Endothelial cell of umbilical vein (primary cell): ENCODE measurements at regions not wholly inside any gene's neighbourhood (a gene's known extent, or its start where the extent isn't known, plus 50 kb on each side); places are given as distances from the start of the nearest gene placed in this dataset.

Experiments
- BruUV-seq: library from RNA; stranded (reverse); fragments of 400-500 nt; replicated peaks from 2 replicates; lab custom pipeline; 2021; lab: Mats Ljungman, UMichigan
- CTCF ChIA-PET: fragments of 300-600, 350-600 bp; sonication (Branson Sonifier 250); formaldehyde crosslinking; loops from one replicate; lab custom pipeline; 2021; ENCODE audit warnings: antibody characterized with exemption, inconsistent platforms; lab: Charles Lee
- POLR2A ChIA-PET: fragments of 300-600, 350-600 bp; sonication (Branson Sonifier 250); formaldehyde crosslinking; loops from one replicate; lab custom pipeline; 2021; ENCODE audit warnings: antibody characterized with exemption, inconsistent platforms; lab: Charles Lee
- DNase-seq: peaks from one replicate; pipeline ENCODE4 v3.0.0-alpha.2; 2011; ENCODE audit warnings: low read depth, low spot score
- FAIRE-seq: peaks from 2 replicates; lab custom pipeline; 2011; peaks lifted over from hg19 to GRCh38; lab: Jason Lieb, UNC
- H2AFZ ChIP-seq: 2 replicates; pipeline ENCODE4 v1.6.0; 2012; ENCODE audit warnings: low read depth, low read length, control low read depth, inconsistent platforms
- H3K27ac ChIP-seq: 2 replicates; pipeline ENCODE4 v1.5.1; 2011; ENCODE audit warnings: low read depth, mild to moderate bottlenecking, control low read depth, low read length, moderate library complexity; ENCODE audit not compliant: insufficient read depth
- H3K27me3 ChIP-seq, 2 experiments: 2 replicates each; pipeline versions ENCODE4 v1.6.0 to v1.6.1; 2011; ENCODE audit warnings: low read length in 2 of 2, mixed read lengths in 1 of 2; ENCODE audit not compliant: control insufficient read depth in 2 of 2, insufficient read depth in 2 of 2
- H3K36me3 ChIP-seq, 2 experiments: 2 replicates in 1 of 2; 3 replicates in 1 of 2; pipeline ENCODE4 v1.5.1; 2011; ENCODE audit warnings: low read length in 2 of 2, mild to moderate bottlenecking in 1 of 2, moderate library complexity in 1 of 2; ENCODE audit not compliant: control insufficient read depth in 2 of 2, insufficient read depth in 2 of 2; ENCODE audit errors: extremely low read depth in 1 of 2
- H3K4me1 ChIP-seq: 3 replicates; pipeline ENCODE4 v1.5.1; 2011; ENCODE audit warnings: mild to moderate bottlenecking, low read length; ENCODE audit not compliant: control insufficient read depth, insufficient read depth; ENCODE audit errors: extremely low read depth
- H3K4me2 ChIP-seq: 2 replicates; pipeline ENCODE4 v1.6.1; 2011; ENCODE audit warnings: low read length, control low read depth, mixed read lengths; ENCODE audit not compliant: insufficient read depth
- H3K4me3 ChIP-seq, 3 experiments: fragments of 200-600 bp in 1 of 3; sonication (generic), shearing (Covaris generic) in 1 of 3; replicated peaks in 1 of 3; 2 replicates each; pipeline ENCODE4 v1.5.1; 2011 to 2016; ENCODE audit warnings: control low read depth in 3 of 3, low read length in 3 of 3, mild to moderate bottlenecking in 2 of 3, inconsistent platforms in 1 of 3, low read depth in 1 of 3, moderate library complexity in 1 of 3; ENCODE audit not compliant: insufficient read depth in 1 of 3
- H3K79me2 ChIP-seq: 2 replicates; pipeline ENCODE4 v1.6.0; 2012; ENCODE audit warnings: low read length, inconsistent platforms; ENCODE audit not compliant: control insufficient read depth, insufficient read depth
- H3K9ac ChIP-seq: replicated peaks from 2 replicates; pipeline ENCODE3; 2011; ENCODE audit warnings: low read length, control low read depth; ENCODE audit not compliant: insufficient read depth; ENCODE audit errors: extremely low read depth
- H3K9me1 ChIP-seq: replicated peaks from 3 replicates; pipeline ENCODE4 v1.6.0; 2011; ENCODE audit warnings: mild to moderate bottlenecking, low read length; ENCODE audit not compliant: control insufficient read depth, insufficient read depth; ENCODE audit errors: extremely low read depth
- H3K9me3 ChIP-seq: replicated peaks from 2 replicates; pipeline ENCODE4 v1.5.1; 2012; ENCODE audit warnings: low read length, inconsistent platforms; ENCODE audit not compliant: control insufficient read depth, insufficient read depth
- H4K20me1 ChIP-seq: replicated peaks from 2 replicates; pipeline ENCODE3; 2011; ENCODE audit warnings: mild to moderate bottlenecking, low read length; ENCODE audit not compliant: control insufficient read depth, insufficient read depth; ENCODE audit errors: extremely low read depth
- EZH2 ChIP-seq: IDR thresholded peaks from 2 replicates; pipeline ENCODE4 v1.6.1; 2012; ENCODE audit warnings: borderline replicate concordance, low read depth, mild to moderate bottlenecking, moderate library complexity, low read length, inconsistent platforms; ENCODE audit not compliant: severe bottlenecking
- FOS ChIP-seq: IDR thresholded peaks from 2 replicates; pipeline ENCODE4 v1.6.1; 2011; ENCODE audit warnings: mild to moderate bottlenecking, low read length, moderate library complexity, borderline replicate concordance; ENCODE audit not compliant: insufficient read depth
- GATA2 ChIP-seq: IDR thresholded peaks from 2 replicates; pipeline ENCODE4 v1.7.0; 2011; ENCODE audit warnings: low read depth, mild to moderate bottlenecking, moderate library complexity, mixed read lengths, low read length; ENCODE audit not compliant: insufficient read length, insufficient read depth
- JUN ChIP-seq: IDR thresholded peaks from 2 replicates; pipeline ENCODE4 v1.6.1; 2011; ENCODE audit warnings: borderline replicate concordance, low read depth; ENCODE audit not compliant: insufficient read length, insufficient read depth
- MYC ChIP-seq: IDR thresholded peaks from one replicate; pipeline ENCODE4 v1.6.1; 2011; ENCODE audit warnings: mild to moderate bottlenecking, low read depth, low read length
- POLR2A ChIP-seq: IDR thresholded peaks from 2 replicates; pipeline ENCODE4 v1.6.1; 2012; ENCODE audit warnings: low read depth, mild to moderate bottlenecking, control low read depth, low read length
- POLR2AphosphoS5 ChIP-seq: IDR thresholded peaks from 2 replicates; pipeline ENCODE4 v1.6.1; 2012; ENCODE audit warnings: low read depth, mild to moderate bottlenecking, control low read depth, low read length, moderate library complexity; ENCODE audit not compliant: insufficient read depth
- dilution Hi-C: fragments of 300-500 bp; cut with MboI; formaldehyde crosslinking; loops from one replicate; pipeline ENCODE4 v1.15.0; 2019; ENCODE audit warnings: low sequenced_read_pairs; ENCODE audit not compliant: extremely low pct_ligation_motif_present
- intact Hi-C: fragments of 100-400 bp; cut with micrococcal nuclease; formaldehyde crosslinking; loops from one replicate; pipeline ENCODE4 v1.10.0; 2022
- TF ChIP-seq, protein P1 (sequence below), 2 donors: IDR thresholded peaks; 1 replicate in 1 of 2; 2 replicates in 1 of 2; pipeline ENCODE4 v1.5.1; 2011; ENCODE audit warnings: low read length in 2 of 2, mild to moderate bottlenecking in 2 of 2, moderate library complexity in 2 of 2, control low read depth in 1 of 2, inconsistent platforms in 1 of 2, low read depth in 1 of 2; ENCODE audit not compliant: insufficient read depth in 1 of 2; ENCODE audit errors: extremely low read depth in 1 of 2
- TF ChIP-seq, protein P2 (sequence below): IDR thresholded peaks from 2 replicates; pipeline ENCODE4 v1.6.1; 2011; ENCODE audit not compliant: insufficient read depth, insufficient read length

DNA sequence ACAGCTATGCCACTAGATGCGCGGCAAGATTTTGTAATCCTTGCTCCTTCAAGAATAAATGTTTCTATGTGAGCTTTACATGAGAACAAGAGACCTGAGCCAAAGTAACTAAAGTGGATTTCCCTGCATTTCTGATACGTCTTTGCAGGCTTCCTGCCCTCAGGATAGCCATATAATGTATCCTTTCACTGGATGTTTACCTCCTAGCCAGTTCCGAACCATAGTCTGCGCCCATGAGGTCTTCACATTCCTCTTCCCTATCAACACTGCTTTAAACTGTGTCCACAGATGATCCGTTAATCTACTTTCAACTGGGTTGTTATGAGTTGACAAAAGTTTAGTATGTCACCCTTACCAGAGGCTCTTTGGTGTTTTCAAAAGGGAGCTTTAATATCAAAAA lies 1889.1 kb upstream of the AGA start:
- H3K9me1 ChIP-seq = no peaks in the 10 kb centered on the region
- no peaks in the 10 kb centered on the region for H3K4me1 ChIP-seq
- DNase-seq (no peak), FAIRE-seq (no peak)
- H3K27ac ChIP-seq = no peak overlapping the region
- intact Hi-C loops = no loop called here
- no peaks in the 10 kb centered on the region for H4K20me1 ChIP-seq
- H3K4me3 ChIP-seq = no peak overlapping the region
- no TSS peak for BruUV-seq
- H3K9ac ChIP-seq = no peak overlapping the region
- POLR2A ChIA-PET = no interaction called here
- CTCF ChIA-PET = interaction anchor here (0.9 kb wide), 1 partner anchor 10 kb away, joined by 3 read pairs; no protein-coding TSS in a partner anchor
- no peak overlapping the region for H3K4me2 ChIP-seq
- H3K79me2 ChIP-seq = no peaks in the 10 kb centered on the region
- TF ChIP-seq, protein P1, sequence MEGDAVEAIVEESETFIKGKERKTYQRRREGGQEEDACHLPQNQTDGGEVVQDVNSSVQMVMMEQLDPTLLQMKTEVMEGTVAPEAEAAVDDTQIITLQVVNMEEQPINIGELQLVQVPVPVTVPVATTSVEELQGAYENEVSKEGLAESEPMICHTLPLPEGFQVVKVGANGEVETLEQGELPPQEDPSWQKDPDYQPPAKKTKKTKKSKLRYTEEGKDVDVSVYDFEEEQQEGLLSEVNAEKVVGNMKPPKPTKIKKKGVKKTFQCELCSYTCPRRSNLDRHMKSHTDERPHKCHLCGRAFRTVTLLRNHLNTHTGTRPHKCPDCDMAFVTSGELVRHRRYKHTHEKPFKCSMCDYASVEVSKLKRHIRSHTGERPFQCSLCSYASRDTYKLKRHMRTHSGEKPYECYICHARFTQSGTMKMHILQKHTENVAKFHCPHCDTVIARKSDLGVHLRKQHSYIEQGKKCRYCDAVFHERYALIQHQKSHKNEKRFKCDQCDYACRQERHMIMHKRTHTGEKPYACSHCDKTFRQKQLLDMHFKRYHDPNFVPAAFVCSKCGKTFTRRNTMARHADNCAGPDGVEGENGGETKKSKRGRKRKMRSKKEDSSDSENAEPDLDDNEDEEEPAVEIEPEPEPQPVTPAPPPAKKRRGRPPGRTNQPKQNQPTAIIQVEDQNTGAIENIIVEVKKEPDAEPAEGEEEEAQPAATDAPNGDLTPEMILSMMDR (IDR thresholded peaks at IDR 0.05; ENCODE audit: extremely low read depth in 1 of 2, insufficient read depth in 1 of 2, low read depth in 1 of 2, low read length in 2 of 2) = no peak
- TF ChIP-seq GATA2 = no peak
- TF ChIP-seq FOS = no peak
- TF ChIP-seq POLR2A = no peak
- TF ChIP-seq POLR2AphosphoS5 = no peak
- no peak for TF ChIP-seq JUN
- no peak for TF ChIP-seq MYC
- no peak for TF ChIP-seq EZH2
- TF ChIP-seq, protein P2, sequence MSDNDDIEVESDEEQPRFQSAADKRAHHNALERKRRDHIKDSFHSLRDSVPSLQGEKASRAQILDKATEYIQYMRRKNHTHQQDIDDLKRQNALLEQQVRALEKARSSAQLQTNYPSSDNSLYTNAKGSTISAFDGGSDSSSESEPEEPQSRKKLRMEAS = no peak
- H3K36me3 ChIP-seq = no peaks in the 10 kb centered on the region
- dilution Hi-C loops = no loop called here
- H3K9me3 ChIP-seq = no peaks in the 10 kb centered on the region
- H2AFZ ChIP-seq = no peak overlapping the region
- H3K27me3 ChIP-seq = no peaks in the 10 kb centered on the region
